Spleen (tissue), 7 donors: ENCODE measurements at regions not wholly inside any gene's neighbourhood (a gene's known extent, or its start where the extent isn't known, plus 50 kb on each side); places are given as distances from the start of the nearest gene placed in this dataset.

Source experiments
- CTCF ChIP-seq, 11 experiments: fragments of 200-600 bp in 7 of 11; fragments of 450-650 bp in 4 of 11; sonication (generic) in 4 of 11; IDR thresholded peaks in 8 of 11; conservative IDR thresholded peaks in 3 of 11; 1 replicate in 7 of 11; 2 replicates in 4 of 11; pipeline versions ENCODE4 v1.4.0 to v1.8.0; 2016 to 2021; ENCODE audit warnings: antibody characterized with exemption in 11 of 11, inconsistent platforms in 4 of 11, mild to moderate bottlenecking in 1 of 11
- POLR2A ChIP-seq, 3 donors: fragments of 450-650 bp; IDR thresholded peaks; one replicate each; pipeline ENCODE4 v1.5.1; 2017; ENCODE audit warnings: antibody characterized with exemption in 3 of 3, mild to moderate bottlenecking in 1 of 3
- donor health status: DM: no; HTN: no; CAD: no; lungs with moderate emphysema.
- donor health status: DM: no; HTN: no; CAD: no.
- donor health status: DM: no; HTN: no; CAD: no.

- TF ChIP-seq CTCF (IDR thresholded peaks at IDR 0.05 in 8 of 11, conservative IDR thresholded peaks at IDR 0.05 in 3 of 11) (no peak), POLR2A (IDR thresholded peaks at IDR 0.05) (no peak)
Observed at GRCh38 chr5:30574761-30575160, 618.7 kb upstream of the CDH6 start.
